Stimulated activated naive CD8-positive, alpha-beta T cell treated with anti-CD3 and anti-CD28 coated beads, Interleukin-15, amount 100 ng/mL, for 72 hours (primary cell): ENCODE measurements at regions not wholly inside any gene's neighbourhood (a gene's known extent, or its start where the extent isn't known, plus 50 kb on each side); places are given as distances from the start of the nearest gene placed in this dataset.
"Not testable (repeated sequence)": the region's sequence is repeated elsewhere in the genome, so short reads cannot be mapped to it uniquely, and the experiment has no call there.

Experiments used
- ATAC-seq: fragments of 150-1000 bp; cut with Tn5 transposase; 2 replicates; pipeline ENCODE4 v1.10.0; 2021; ENCODE audit warnings: mild to moderate bottlenecking, moderate library complexity
- DNase-seq, 2 donors: peaks; one replicate each; pipeline ENCODE4 v3.0.0; 2021 to 2022
- H3K27ac Mint-ChIP-seq, 2 donors: one replicate each; pipeline ENCODE4 v1.8.0; 2022; ENCODE audit warnings: mild to moderate bottlenecking in 2 of 2, mixed read lengths in 2 of 2, moderate library complexity in 2 of 2
- H3K27me3 Mint-ChIP-seq: one replicate; pipeline ENCODE4 v1.8.0; 2022; ENCODE audit warnings: mixed read lengths
- H3K4me1 Mint-ChIP-seq: one replicate; pipeline ENCODE4 v1.8.0; 2022; ENCODE audit warnings: mild to moderate bottlenecking, mixed read lengths
- H3K4me3 Mint-ChIP-seq, 2 donors: one replicate each; pipeline ENCODE4 v1.8.0; 2022; ENCODE audit warnings: mild to moderate bottlenecking in 2 of 2, mixed read lengths in 2 of 2, moderate library complexity in 1 of 2
- H3K9me3 Mint-ChIP-seq, 2 donors: one replicate each; pipeline ENCODE4 v1.8.0; 2022; ENCODE audit warnings: mixed read lengths in 2 of 2

DNA sequence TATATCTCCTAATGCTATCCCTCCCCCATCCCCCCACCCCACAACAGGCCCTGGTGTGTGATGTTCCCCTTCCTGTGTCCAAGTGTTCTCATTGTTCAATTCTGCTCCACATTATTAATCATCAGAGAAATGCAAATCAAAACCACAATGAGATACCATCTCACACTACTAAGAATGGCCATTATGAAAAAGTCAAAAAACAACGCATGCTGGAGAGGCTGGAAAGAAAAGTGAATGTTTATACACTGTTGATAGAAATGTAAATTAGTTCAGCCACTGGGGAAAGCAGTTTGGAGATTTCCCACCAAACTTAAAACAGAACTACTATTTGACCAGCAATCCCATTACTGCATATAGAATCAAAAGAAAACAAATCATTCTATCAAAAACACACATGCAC lies 172.1 kb upstream of the ZNF385D start:
- not testable (repeated sequence) for H3K4me3 Mint-ChIP-seq, DNase-seq, H3K27me3 Mint-ChIP-seq, H3K27ac Mint-ChIP-seq, H3K4me1 Mint-ChIP-seq, ATAC-seq
- H3K9me3 Mint-ChIP-seq, result peaks cover 11 to 13% of the 10 kb centered on the region in 2 donors

DNA sequence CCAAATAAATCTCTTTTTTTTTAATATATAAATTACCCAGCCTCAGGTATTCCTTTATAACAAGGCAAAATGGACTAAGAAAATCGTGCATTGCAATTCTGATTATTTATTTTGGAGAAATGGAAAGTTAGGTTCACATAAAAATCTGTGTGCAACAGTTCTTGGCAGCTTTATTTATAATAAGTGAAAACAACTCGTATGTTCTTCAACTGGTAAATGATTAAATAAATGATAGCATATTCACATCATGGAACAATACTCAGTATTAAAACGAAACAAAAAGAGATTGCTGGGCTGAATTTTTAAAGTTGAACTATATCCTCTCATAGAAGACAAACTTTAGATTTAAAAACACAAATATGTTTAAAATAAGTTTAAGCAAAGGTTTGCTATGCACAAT lies 176.3 kb upstream of the ZNF385D start:
- Mint-ChIP-seq H3K4me3 (no peak overlapping the region), H3K27ac (no peak overlapping the region), H3K4me1 (no peaks in the 10 kb centered on the region), H3K9me3 (peaks cover 4 to 10% of the 10 kb centered on the region in 2 donors), H3K27me3 (no peaks in the 10 kb centered on the region)
- DNase-seq (no peak), ATAC-seq (no peak)

DNA sequence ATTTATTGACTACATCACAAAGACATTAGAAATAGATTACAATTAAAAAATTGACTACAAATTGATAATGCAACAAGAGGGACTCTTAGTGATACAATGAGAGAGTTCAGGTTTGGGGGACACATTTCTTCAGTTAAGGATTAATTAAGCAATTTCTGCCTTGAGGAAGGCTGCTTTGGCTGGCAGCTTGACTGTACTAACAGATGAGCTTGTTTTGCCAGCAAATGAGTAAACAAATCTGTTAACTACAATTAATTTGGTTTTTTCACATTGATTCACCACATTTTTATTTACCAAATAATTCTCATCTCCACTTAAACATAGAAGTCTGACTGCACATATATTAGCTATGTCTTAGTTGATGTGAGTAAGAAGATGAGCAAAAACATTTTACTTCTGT lies 183.6 kb upstream of the ZNF385D start:
- no peaks in the 10 kb centered on the region for H3K27me3 Mint-ChIP-seq
- H3K9me3 Mint-ChIP-seq, result peaks cover 0 to 8% of the 10 kb centered on the region in 2 donors
- no peak overlapping the region for H3K27ac Mint-ChIP-seq

DNA sequence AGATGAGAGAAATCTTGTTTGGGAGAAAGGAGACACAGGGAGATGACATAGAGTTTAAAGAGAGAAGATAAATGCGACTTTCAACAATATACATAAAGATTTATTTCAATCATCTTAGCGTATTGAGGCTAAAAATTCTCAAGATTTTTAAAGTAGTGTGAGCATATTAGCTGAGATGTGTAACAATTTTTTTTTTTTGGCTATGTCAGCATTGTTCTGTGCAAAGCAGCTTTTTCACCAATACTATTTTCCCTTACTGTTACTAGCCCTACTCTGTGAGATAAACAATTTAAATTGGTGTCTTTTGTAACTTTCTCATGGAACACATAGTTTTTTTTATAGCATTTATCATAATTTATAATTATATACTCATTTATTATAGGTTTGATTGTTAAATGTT lies 185.2 kb upstream of the ZNF385D start:
- no peak overlapping the region for H3K27ac Mint-ChIP-seq
- DNase-seq, result no peak
- ATAC-seq, result no peak
- H3K4me3 Mint-ChIP-seq, result no peak overlapping the region
- H3K27me3 Mint-ChIP-seq, result no peaks in the 10 kb centered on the region
- H3K9me3 Mint-ChIP-seq, result peaks cover 0 to 8% of the 10 kb centered on the region in 2 donors
- H3K4me1 Mint-ChIP-seq, result no peaks in the 10 kb centered on the region

More for the DNA sequence above, 183.6 kb upstream of the ZNF385D start:
- DNase-seq, result no peak
- no peak overlapping the region for H3K4me3 Mint-ChIP-seq
- no peak for ATAC-seq
- no peaks in the 10 kb centered on the region for H3K4me1 Mint-ChIP-seq

DNA sequence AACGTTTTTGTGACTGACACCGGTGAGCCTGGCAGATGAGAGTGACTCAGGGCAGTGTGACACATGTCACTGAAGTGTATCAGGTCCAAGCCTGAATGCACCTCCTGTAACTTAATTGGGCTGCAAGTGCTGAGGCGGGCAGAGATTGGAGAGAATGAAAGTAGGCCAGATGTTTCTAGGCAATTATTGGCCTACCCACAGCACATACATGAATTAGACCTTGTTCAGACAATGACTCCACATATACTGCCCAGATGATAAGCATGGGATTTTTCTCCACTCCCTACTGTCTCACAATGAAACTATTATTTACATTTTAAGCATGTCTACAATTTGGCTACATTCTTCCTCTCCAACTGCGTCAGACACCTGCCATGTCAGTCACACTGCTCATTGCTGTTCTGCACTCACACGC lies 187.3 kb upstream of the ZNF385D start:
- H3K27me3 Mint-ChIP-seq, result no peaks in the 10 kb centered on the region
- H3K4me1 Mint-ChIP-seq, result no peaks in the 10 kb centered on the region
- H3K9me3 Mint-ChIP-seq, result peaks cover 0 to 8% of the 10 kb centered on the region in 2 donors
- no peak for DNase-seq
- no peak overlapping the region for H3K4me3 Mint-ChIP-seq
- no peak for ATAC-seq
- no peak overlapping the region for H3K27ac Mint-ChIP-seq

DNA sequence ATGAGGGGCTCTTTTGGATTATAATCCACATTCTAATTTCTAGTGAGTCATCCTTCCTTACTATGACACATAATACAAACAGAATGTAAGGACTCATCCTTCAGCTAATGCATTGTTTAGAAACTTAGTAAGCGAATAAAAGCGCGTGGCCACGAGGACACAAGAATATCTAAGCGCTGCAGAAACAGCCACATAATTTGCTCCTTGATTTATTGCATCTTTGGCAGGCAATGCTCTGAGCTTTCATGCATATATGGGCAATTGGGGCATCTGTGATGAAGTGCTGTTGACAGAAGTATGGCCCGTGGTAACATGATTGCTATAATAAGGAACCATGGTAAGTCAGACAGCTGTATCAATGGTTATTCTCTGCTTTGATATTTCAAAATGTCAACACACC lies 191.3 kb upstream of the ZNF385D start:
- H3K4me3 Mint-ChIP-seq, result no peak overlapping the region

DNA sequence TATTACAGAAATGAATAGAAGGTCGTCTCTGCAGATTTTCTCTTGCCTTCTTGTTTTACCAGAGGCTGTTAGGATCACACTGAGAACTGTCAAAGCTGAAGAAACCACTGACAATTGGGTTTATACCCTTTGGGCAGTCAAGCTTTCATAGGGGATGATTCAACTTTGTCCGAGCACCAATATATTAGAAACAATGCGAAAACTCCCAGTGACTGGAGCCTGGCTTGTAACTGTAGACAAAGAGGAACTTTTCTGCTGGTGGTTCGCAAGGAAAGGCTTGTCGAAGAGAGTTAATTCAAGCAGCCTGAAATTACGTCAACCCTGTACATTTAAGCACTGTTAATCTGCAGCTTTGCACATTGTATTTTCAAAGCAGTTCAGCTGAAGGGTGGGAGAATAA lies 193.2 kb upstream of the ZNF385D start:
- DNase-seq (no peak), ATAC-seq (no peak)
- H3K4me3 Mint-ChIP-seq, result no peak overlapping the region
- no peaks in the 10 kb centered on the region for H3K4me1 Mint-ChIP-seq
- H3K27me3 Mint-ChIP-seq, result no peaks in the 10 kb centered on the region
- H3K27ac Mint-ChIP-seq, result no peak overlapping the region
- H3K9me3 Mint-ChIP-seq, result no peaks in the 10 kb centered on the region

More for the DNA sequence above, 191.3 kb upstream of the ZNF385D start:
- Mint-ChIP-seq H3K27me3 (no peaks in the 10 kb centered on the region), H3K4me1 (no peaks in the 10 kb centered on the region), H3K27ac (no peak overlapping the region), H3K9me3 (peaks cover 0 to 8% of the 10 kb centered on the region in 2 donors)
- DNase-seq (no peak), ATAC-seq (no peak)

DNA sequence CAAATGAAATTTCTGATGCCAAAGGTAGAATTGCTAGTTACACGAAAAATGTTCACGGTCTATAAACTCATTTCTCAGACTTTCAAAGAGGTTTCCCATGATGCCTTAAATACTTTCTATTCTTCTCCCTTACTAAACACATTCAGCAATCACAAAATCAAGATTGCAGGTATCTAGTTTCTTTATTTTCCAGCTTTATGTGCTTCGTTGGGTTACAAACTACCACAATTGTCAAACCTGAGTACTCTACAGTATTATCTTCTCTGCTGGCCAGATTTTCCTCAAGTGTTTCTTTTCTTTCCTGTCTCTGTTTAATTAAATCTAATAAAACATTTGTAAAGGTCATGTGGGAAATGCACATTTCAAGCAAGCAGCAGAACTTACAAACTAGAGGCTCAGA lies 201.8 kb upstream of the ZNF385D start:
- no peak overlapping the region for H3K27ac Mint-ChIP-seq

DNA sequence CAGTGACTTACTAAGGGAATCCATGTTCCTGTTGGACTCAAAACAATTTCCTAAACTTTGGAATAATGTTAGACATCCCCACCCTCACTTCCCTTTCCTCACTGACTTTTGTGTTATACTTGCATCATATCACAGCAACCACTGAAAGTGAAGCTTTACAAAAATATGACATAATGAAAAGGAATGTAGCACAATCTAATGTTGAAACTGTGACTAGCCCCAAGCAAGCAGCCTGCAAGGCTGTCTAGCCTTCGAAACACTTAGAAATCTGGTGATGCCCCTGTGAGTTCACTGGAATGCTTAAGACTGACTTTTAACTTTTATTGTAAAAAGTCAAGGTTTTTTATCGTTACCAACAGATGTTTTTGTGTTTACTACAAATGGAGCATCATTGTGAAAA lies 203.7 kb upstream of the ZNF385D start:
- H3K27ac Mint-ChIP-seq, result no peak overlapping the region
- no peak overlapping the region for H3K4me3 Mint-ChIP-seq
- ATAC-seq (no peak), DNase-seq (no peak)
- H3K4me1 Mint-ChIP-seq, result no peaks in the 10 kb centered on the region
- H3K27me3 Mint-ChIP-seq, result no peaks in the 10 kb centered on the region
- H3K9me3 Mint-ChIP-seq, result peaks cover 16 to 27% of the 10 kb centered on the region in 2 donors

More for the DNA sequence above, 201.8 kb upstream of the ZNF385D start:
- Mint-ChIP-seq H3K4me3 (no peak overlapping the region), H3K4me1 (no peaks in the 10 kb centered on the region), H3K9me3 (peaks cover 10 to 27% of the 10 kb centered on the region in 2 donors), H3K27me3 (no peaks in the 10 kb centered on the region)
- DNase-seq (no peak), ATAC-seq (no peak)

DNA sequence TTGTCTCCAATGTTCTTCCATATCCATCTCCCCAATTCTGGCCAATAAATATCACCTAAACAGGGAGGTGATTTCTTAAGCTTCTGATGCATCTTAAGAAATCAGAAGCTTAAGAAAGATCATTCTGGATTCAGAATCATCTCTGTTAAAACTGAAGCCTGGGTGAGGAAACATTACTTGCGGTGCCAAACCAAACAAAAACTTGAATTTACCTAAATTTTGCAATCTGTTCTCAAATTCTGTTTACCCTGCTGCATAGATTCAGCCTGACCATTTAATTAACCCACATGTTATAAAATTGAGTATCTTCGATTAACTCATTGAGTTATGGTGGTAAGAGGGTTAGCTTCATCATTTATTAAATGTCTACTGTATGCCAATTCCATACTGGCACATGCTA lies 204.4 kb upstream of the ZNF385D start:
- Mint-ChIP-seq H3K4me1 (no peaks in the 10 kb centered on the region), H3K9me3 (peaks cover 19 to 23% of the 10 kb centered on the region in 2 donors)

DNA sequence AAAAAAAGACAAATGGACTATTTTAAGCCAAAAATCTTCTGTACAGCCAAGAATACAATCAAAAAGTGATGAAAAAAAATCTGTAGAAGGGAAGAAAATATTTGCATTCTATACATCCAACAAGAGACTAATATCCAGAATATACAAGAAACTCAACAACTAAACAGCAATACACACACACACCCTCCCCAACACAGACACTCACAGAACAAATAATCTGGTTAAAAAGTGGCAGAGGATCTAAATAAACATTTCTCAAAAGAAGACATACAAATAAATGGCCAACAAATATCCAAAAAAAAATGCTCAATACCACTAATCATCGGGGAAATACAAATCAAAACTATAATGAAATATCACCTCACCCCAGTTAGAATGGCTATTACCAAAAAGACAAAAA lies 209.0 kb upstream of the ZNF385D start:
- Mint-ChIP-seq H3K27ac (no peak overlapping the region), H3K4me1 (no peaks in the 10 kb centered on the region), H3K9me3 (peaks cover 10 to 15% of the 10 kb centered on the region in 2 donors), H3K4me3 (no peak overlapping the region), H3K27me3 (no peaks in the 10 kb centered on the region)
- no peak for ATAC-seq
- DNase-seq, result no peak

More for the DNA sequence above, 204.4 kb upstream of the ZNF385D start:
- DNase-seq (no peak), ATAC-seq (no peak)
- no peaks in the 10 kb centered on the region for H3K27me3 Mint-ChIP-seq
- no peak overlapping the region for H3K27ac Mint-ChIP-seq
- no peak overlapping the region for H3K4me3 Mint-ChIP-seq

DNA sequence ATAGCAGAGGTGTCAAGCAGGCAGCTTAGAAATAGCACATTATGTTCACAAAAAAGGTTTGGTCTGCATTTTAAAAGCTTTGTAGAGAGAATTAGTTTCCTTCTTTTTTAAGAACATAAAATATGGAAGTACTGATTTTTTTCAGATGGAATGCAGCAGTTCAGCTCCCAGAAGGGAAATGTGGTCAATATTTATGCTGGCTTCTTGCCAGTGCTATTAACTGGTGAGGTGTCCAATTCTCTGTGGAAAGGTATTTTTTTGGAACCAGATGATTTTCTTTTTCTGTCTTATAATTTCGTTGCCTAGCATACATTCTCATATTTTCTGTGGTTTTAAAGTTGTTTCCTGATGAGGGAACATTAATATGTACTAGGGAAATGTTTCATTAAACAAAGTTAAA lies 211.4 kb upstream of the ZNF385D start:
- DNase-seq (no peak), ATAC-seq (no peak)
- Mint-ChIP-seq H3K27ac (no peak overlapping the region), H3K4me3 (no peak overlapping the region), H3K27me3 (no peaks in the 10 kb centered on the region), H3K4me1 (no peaks in the 10 kb centered on the region), H3K9me3 (peaks cover 10% of the 10 kb centered on the region in 2 donors)

DNA sequence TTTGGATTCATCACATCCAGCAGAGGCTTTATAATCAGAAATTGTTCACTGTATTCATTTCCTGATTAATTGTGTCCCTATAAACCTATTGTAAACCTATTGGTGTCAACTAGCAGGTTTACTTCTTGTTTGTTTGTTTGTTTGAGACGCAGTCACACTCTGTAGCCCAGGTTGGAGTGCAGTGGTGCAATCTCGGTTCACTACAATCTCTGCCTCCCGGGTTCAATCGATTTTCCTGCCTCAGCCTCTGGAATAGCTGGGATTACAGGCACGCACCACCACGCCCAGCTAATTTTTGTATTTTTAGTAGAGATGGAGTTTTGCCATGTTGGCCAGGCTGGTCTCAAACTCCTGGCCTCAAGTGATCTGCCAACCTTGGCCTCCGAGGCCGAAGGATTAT lies 215.4 kb upstream of the ZNF385D start:
- not testable (repeated sequence) for ATAC-seq, H3K27me3 Mint-ChIP-seq, H3K4me1 Mint-ChIP-seq, DNase-seq, H3K4me3 Mint-ChIP-seq, H3K27ac Mint-ChIP-seq
- H3K9me3 Mint-ChIP-seq, result peaks cover 10 to 25% of the 10 kb centered on the region in 2 donors

DNA sequence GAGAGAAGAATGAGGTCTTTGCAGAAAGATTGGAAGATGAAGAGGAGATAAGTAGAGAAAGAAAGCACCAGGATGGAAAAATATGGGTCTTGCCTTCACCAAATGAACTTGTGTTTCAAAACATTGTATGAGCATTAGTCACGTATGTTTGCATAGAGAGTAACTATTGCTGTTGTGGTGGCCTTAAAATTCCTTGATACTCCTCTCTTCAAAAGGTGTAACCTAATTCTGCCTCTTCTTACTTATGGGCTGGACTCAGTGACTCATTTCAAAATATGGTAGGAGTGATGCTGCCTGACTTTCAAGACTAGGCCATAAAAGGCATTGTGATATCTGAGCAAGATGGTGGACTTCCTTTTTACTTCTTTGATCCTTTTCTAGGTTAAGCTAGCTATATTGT lies 228.7 kb upstream of the ZNF385D start:
- Mint-ChIP-seq H3K27ac (no peak overlapping the region), H3K4me1 (no peaks in the 10 kb centered on the region), H3K4me3 (no peak overlapping the region), H3K9me3 (peaks cover 14 to 32% of the 10 kb centered on the region in 2 donors), H3K27me3 (no peaks in the 10 kb centered on the region)
- ATAC-seq (no peak), DNase-seq (no peak)

DNA sequence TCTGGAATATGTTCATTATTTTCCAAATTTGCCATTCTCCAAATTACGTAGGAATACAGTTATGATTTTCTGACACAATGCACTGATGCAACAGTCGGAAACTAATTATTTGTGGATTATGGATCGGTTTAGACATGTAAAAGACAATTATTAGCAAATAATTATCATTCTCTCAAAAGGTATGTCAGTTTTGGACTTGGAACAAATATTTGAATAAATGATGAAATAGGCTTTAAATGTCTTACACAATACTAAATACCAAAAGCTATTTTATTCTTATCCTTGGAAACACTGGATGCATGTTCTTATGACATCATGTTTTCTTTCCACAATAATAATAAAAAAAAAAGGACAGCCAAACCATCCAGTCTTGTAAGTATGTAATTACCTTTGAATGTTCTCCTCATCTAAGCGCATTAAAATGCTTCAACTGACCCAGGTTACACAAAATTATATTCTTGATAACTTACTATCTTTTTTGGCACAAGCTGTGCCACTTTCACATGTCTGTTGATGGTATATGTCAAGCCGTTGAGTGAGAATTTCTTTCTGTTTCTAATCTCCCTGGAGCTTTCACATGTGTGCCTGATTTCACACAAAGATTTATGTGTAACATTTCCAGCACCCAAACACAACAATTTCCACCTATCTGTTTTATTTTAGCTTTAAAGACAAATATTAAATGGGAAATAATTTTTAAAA lies 238.5 kb upstream of the ZNF385D start:
- Mint-ChIP-seq H3K27me3 (no peaks in the 10 kb centered on the region), H3K27ac (no peak overlapping the region), H3K9me3 (peaks cover 2 to 4% of the 10 kb centered on the region in 2 donors), H3K4me3 (no peak overlapping the region), H3K4me1 (no peaks in the 10 kb centered on the region)
- DNase-seq (no peak), ATAC-seq (no peak)

DNA sequence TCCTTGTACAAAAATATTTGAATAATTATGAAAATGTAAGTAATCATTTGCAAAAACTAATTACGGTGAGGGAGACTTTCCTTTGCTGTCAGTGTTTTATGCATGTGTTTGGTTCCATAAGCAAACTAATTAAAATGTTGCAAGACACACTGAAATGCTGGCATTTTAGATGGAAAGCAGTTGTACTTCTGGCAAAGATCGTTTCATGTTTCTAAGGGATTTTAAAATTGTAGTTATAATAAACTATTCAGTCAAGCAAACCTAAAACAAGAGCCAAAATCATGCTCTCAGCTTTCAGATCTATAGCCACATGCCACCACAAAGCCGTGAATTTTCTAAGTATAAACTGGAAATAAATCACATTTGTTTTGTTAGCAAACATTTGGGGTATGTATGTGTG lies 240.1 kb upstream of the ZNF385D start:
- no peak overlapping the region for H3K4me3 Mint-ChIP-seq
- H3K27ac Mint-ChIP-seq, result no peak overlapping the region
- DNase-seq (no peak), ATAC-seq (no peak)
- H3K27me3 Mint-ChIP-seq, result no peaks in the 10 kb centered on the region
- no peaks in the 10 kb centered on the region for H3K4me1 Mint-ChIP-seq
- peaks cover 4 to 12% of the 10 kb centered on the region in 2 donors for H3K9me3 Mint-ChIP-seq

DNA sequence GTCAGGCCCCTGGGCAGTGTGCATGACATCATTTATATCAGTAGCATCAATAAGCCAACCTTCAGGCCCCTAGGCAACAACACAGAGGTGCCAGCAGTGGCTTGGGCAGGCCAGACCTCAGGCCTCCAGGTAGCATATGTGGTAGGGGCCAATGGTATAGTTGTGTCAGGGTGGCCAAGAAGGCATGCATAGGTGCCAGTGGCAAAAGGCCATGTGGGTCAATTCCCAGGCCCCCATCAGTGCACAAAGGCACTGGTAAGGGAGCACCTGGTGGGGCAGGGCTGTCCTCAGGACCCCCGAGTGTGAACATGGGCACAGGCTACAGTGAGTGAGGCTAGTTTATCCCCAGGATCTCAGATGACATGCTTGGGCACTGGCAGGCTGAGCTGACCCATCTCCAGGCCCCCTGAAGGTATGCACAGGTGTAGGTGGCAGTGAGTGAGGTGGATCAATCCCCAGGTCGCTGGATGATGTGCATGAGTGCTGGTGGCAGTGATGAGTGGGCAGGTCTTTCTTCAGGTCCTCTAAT lies 244.1 kb upstream of the ZNF385D start:
- Mint-ChIP-seq H3K4me1 (no peaks in the 10 kb centered on the region), H3K27ac (no peak overlapping the region), H3K27me3 (no peaks in the 10 kb centered on the region), H3K4me3 (no peak overlapping the region), H3K9me3 (peaks cover 4 to 12% of the 10 kb centered on the region in 2 donors)
- ATAC-seq (peak; percentile 18), DNase-seq (no peak)
